ENCODE measurements at regions not wholly inside any gene's neighbourhood (a gene's known extent, or its start where the extent isn't known, plus 50 kb on each side); places are given as distances from the start of the nearest gene placed in this dataset.
A peak's percentile ranks its signal among the peaks of the same experiment; 100 is the strongest.

- H3K27ac Mint-ChIP-seq = no peak overlapping the region
- no peak overlapping the region for H3K4me3 Mint-ChIP-seq
- peaks cover 6% of the 10 kb centered on the region for H3K4me1 Mint-ChIP-seq
These were observed 265.2 kb upstream of the SP8 start for GRCh38 chr7:21051865-21052264.

DNA sequence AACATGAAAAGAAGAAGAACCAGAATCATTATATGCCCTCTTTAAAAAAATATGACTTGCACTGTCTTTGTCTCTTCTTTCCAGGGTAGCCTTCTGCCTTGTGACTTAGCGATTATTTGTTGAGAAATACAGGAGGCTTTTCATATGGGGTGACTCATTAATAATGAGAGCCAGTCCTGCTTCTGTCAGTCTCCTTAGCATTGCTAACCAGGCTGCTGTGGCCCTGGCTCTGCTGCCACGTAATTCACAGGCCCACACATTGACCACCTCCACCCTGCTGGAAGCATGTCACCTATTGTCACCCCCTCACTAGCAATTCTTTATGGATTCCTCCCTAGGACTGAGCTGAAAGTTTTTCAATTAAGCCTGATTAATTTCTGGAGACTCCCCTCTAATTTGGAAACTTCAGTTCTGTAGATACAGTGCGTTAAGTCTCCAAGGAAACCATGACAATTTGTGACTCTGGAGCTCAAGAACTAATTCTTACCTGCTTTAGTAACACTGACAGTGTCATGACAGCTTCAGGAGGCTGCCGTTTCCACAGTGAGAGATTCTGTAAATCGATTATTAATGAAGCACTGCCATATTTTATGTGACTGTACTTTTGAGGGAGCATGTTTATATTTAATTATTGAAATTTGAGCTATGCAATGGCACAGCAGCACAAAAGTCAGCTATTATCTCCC is 267.9 kb upstream of the SP8 start:
- H3K4me3 ChIP-seq = no peak overlapping the region
- peak overlapping the region; percentile 57 for H2AFZ ChIP-seq (replicated peaks)
- peaks cover 11% of the 10 kb centered on the region for H3K9me3 Mint-ChIP-seq
- no peak overlapping the region for H3K27ac ChIP-seq
- H3K36me3 Mint-ChIP-seq = no peaks in the 10 kb centered on the region
- no peak overlapping the region for H3K9ac ChIP-seq
- H3K4me1 ChIP-seq = peaks cover 13% of the 10 kb centered on the region
- DNase-seq (ENCODE audit: low spot score) = no peak
- H3K27me3 Mint-ChIP-seq (ENCODE audit: insufficient read depth, low read depth) = peaks cover 11% of the 10 kb centered on the region
- no peaks in the 10 kb centered on the region for H3K27me3 ChIP-seq
- no peaks in the 10 kb centered on the region for H4K20me1 ChIP-seq (ENCODE audit: low read depth)
- H3K4me3 Mint-ChIP-seq = no peak overlapping the region
- no peaks in the 10 kb centered on the region for H3K36me3 ChIP-seq
- H3K4me2 ChIP-seq = no peak overlapping the region
- peak overlapping the region; percentile 46 for H3K27ac Mint-ChIP-seq
- H3F3A ChIP-seq (ENCODE audit: low read depth) = no peaks in the 10 kb centered on the region
- peaks cover 6% of the 10 kb centered on the region for H3K4me1 Mint-ChIP-seq
- H3K79me2 ChIP-seq (ENCODE audit: low read depth) = no peaks in the 10 kb centered on the region
- TF ChIP-seq CTCF (IDR thresholded peaks at IDR 0.05) (no peak), EZH2 (IDR thresholded peaks at IDR 0.05) (no peak), EZH2phosphoT487 (IDR thresholded peaks at IDR 0.05) (no peak)
- peaks cover 4% of the 10 kb centered on the region for H3K9me3 ChIP-seq (ENCODE audit: low read depth)

More at GRCh38 chr7:21051865-21052264, 265.2 kb upstream of the SP8 start:
- H3F3A ChIP-seq (ENCODE audit: low read depth) = no peaks in the 10 kb centered on the region
- H4K20me1 ChIP-seq (ENCODE audit: low read depth) = no peaks in the 10 kb centered on the region
- no peak overlapping the region for H3K9ac ChIP-seq
- peaks cover 23% of the 10 kb centered on the region for H3K4me1 ChIP-seq
- no peak overlapping the region for H3K4me2 ChIP-seq
- no peak for TF ChIP-seq CTCF (IDR thresholded peaks at IDR 0.05)
- no peak for TF ChIP-seq EZH2 (IDR thresholded peaks at IDR 0.05)
- no peak for TF ChIP-seq EZH2phosphoT487 (IDR thresholded peaks at IDR 0.05)
- H3K36me3 ChIP-seq = no peaks in the 10 kb centered on the region
- Mint-ChIP-seq H3K36me3 (no peaks in the 10 kb centered on the region), H3K9me3 (peaks cover 3% of the 10 kb centered on the region), H3K27me3 (ENCODE audit: insufficient read depth, low read depth) (peaks cover 12% of the 10 kb centered on the region)
- H3K27me3 ChIP-seq = no peaks in the 10 kb centered on the region
- DNase-seq (ENCODE audit: low spot score) = no peak
- H3K79me2 ChIP-seq (ENCODE audit: low read depth) = no peaks in the 10 kb centered on the region
- H3K9me3 ChIP-seq (ENCODE audit: low read depth) = no peaks in the 10 kb centered on the region
- H3K4me3 ChIP-seq = no peak overlapping the region
- no peak overlapping the region for H2AFZ ChIP-seq (replicated peaks)
- no peak overlapping the region for H3K27ac ChIP-seq

- Histone ChIP-seq H3K36me3 (no peaks in the 10 kb centered on the region), H3K4me3 (no peak overlapping the region), H3K9ac (no peak overlapping the region), H2AFZ (replicated peaks) (no peak overlapping the region), H3K27ac (no peak overlapping the region), H3K4me1 (peaks cover 17% of the 10 kb centered on the region), H3K9me3 (ENCODE audit: low read depth) (peaks cover 4% of the 10 kb centered on the region), H3K4me2 (no peak overlapping the region), H3K27me3 (no peaks in the 10 kb centered on the region), H4K20me1 (ENCODE audit: low read depth) (no peaks in the 10 kb centered on the region), H3K79me2 (ENCODE audit: low read depth) (no peaks in the 10 kb centered on the region), H3F3A (ENCODE audit: low read depth) (no peaks in the 10 kb centered on the region)
- DNase-seq (ENCODE audit: low spot score) = no peak
- no peak for TF ChIP-seq EZH2phosphoT487 (IDR thresholded peaks at IDR 0.05)
- TF ChIP-seq CTCF (IDR thresholded peaks at IDR 0.05) = no peak
- TF ChIP-seq EZH2 (IDR thresholded peaks at IDR 0.05) = no peak
- peaks cover 2% of the 10 kb centered on the region for H3K27me3 Mint-ChIP-seq (ENCODE audit: insufficient read depth, low read depth)
- H3K4me1 Mint-ChIP-seq = peaks cover 6% of the 10 kb centered on the region
- H3K4me3 Mint-ChIP-seq = no peak overlapping the region
- no peaks in the 10 kb centered on the region for H3K36me3 Mint-ChIP-seq
- peaks cover 16% of the 10 kb centered on the region for H3K9me3 Mint-ChIP-seq
- no peak overlapping the region for H3K27ac Mint-ChIP-seq
These were observed 272.4 kb upstream of the SP8 start for GRCh38 chr7:21059069-21059468.

Data from neural progenitor cell (in vitro differentiated cells).